Neural cell (in vitro differentiated cells): ENCODE measurements at regions not wholly inside any gene's neighbourhood (a gene's known extent, or its start where the extent isn't known, plus 50 kb on each side); places are given as distances from the start of the nearest gene placed in this dataset.

ENCODE experiments used
- H2AFZ ChIP-seq: fragments of 200-600, 300-800 bp; sonication (generic), shearing (Covaris generic); 2 replicates; pipeline ENCODE4 v1.6.0; 2014; ENCODE audit warnings: low read depth, mild to moderate bottlenecking, antibody characterized with exemption, low read length, moderate library complexity
- H3F3A ChIP-seq: fragments of 200-600 bp; shearing (Covaris generic); 2 replicates; pipeline ENCODE4 v1.6.1; 2016; ENCODE audit warnings: mild to moderate bottlenecking, moderate library complexity, mixed read lengths, antibody characterized with exemption, low read length; ENCODE audit not compliant: insufficient read depth, poor library complexity, severe bottlenecking
- H3K27ac ChIP-seq: fragments of 200-600, 300-800 bp; sonication (generic), shearing (Covaris generic); 2 replicates; pipeline ENCODE4 v1.5.1; 2014; ENCODE audit warnings: mild to moderate bottlenecking, low read length, moderate library complexity
- H3K27me3 ChIP-seq: fragments of 300-800, 200-600 bp; sonication (generic), shearing (Covaris generic); 2 replicates; pipeline ENCODE4 v1.6.0; 2014; ENCODE audit warnings: mild to moderate bottlenecking, low read depth, low read length, moderate library complexity; ENCODE audit not compliant: insufficient read depth
- H3K36me3 ChIP-seq: fragments of 300-800, 200-600 bp; sonication (generic), shearing (Covaris generic); 2 replicates; pipeline ENCODE4 v1.5.1; 2014; ENCODE audit warnings: mild to moderate bottlenecking, antibody characterized with exemption, low read length, moderate library complexity; ENCODE audit not compliant: insufficient read depth
- H3K4me2 ChIP-seq: fragments of 300-800, 200-600 bp; sonication (generic), shearing (Covaris generic); 2 replicates; pipeline ENCODE4 v1.6.0; 2014; ENCODE audit warnings: mild to moderate bottlenecking, low read length
- H3K4me3 ChIP-seq: fragments of 300-800, 200-600 bp; sonication (generic), shearing (Covaris generic); 2 replicates; pipeline ENCODE4 v1.5.1; 2014; ENCODE audit warnings: mild to moderate bottlenecking, low read length, moderate library complexity
- H3K79me2 ChIP-seq: fragments of 200-600 bp; shearing (Covaris generic); replicated peaks from 2 replicates; pipeline ENCODE4 v1.6.0; 2014; ENCODE audit warnings: mild to moderate bottlenecking, low read length, moderate library complexity; ENCODE audit not compliant: insufficient read depth
- H3K9ac ChIP-seq: fragments of 300-800, 200-600 bp; sonication (generic), shearing (Covaris generic); 2 replicates; pipeline ENCODE4 v1.6.1; 2016; ENCODE audit warnings: mild to moderate bottlenecking, low read length, mixed read lengths
- H3K9me2 ChIP-seq: fragments of 200-600 bp; shearing (Covaris generic); 2 replicates; pipeline ENCODE4 v1.6.1; 2016; ENCODE audit warnings: mild to moderate bottlenecking, low read length, mixed read lengths; ENCODE audit not compliant: insufficient read depth
- H3K9me3 ChIP-seq: fragments of 200-600, 300-800 bp; sonication (generic), shearing (Covaris generic); 2 replicates; pipeline ENCODE4 v1.6.1; 2016; ENCODE audit warnings: mild to moderate bottlenecking, mixed run types, low read length, moderate library complexity, mixed read lengths
- H4K20me1 ChIP-seq: fragments of 200-600 bp; shearing (Covaris generic); 2 replicates; pipeline ENCODE4 v1.6.1; 2016; ENCODE audit warnings: mild to moderate bottlenecking, mixed run types; ENCODE audit not compliant: insufficient read depth
- EP300 ChIP-seq: fragments of 450-650 bp; conservative IDR thresholded peaks from 2 replicates; pipeline ENCODE4 v1.6.1; 2014; ENCODE audit warnings: antibody characterized with exemption, mild to moderate bottlenecking, moderate library complexity; ENCODE audit not compliant: poor library complexity, severe bottlenecking
- EZH2 ChIP-seq: fragments of 200-600, 300-800 bp; shearing (Covaris generic), sonication (generic); IDR thresholded peaks from 2 replicates; pipeline ENCODE4 v1.6.1; 2014; ENCODE audit warnings: antibody characterized with exemption, low read length, borderline replicate concordance, mild to moderate bottlenecking; ENCODE audit not compliant: insufficient read depth, poor library complexity, severe bottlenecking
- MXI1 ChIP-seq: fragments of 450-650 bp; conservative IDR thresholded peaks from 2 replicates; pipeline ENCODE4 v1.6.1; 2014; ENCODE audit warnings: antibody characterized with exemption, mild to moderate bottlenecking; ENCODE audit not compliant: poor library complexity, severe bottlenecking
- POLR2AphosphoS5 ChIP-seq: IDR thresholded peaks from 2 replicates; pipeline ENCODE4 v1.6.1; 2012
- RAD21 ChIP-seq: fragments of 450-650 bp; conservative IDR thresholded peaks from 2 replicates; pipeline ENCODE4 v1.6.1; 2014; ENCODE audit warnings: antibody characterized with exemption, mild to moderate bottlenecking, moderate library complexity
- SMC3 ChIP-seq: fragments of 450-650 bp; conservative IDR thresholded peaks from 2 replicates; pipeline ENCODE4 v1.6.1; 2014; ENCODE audit warnings: antibody characterized with exemption, mild to moderate bottlenecking, moderate library complexity; ENCODE audit not compliant: poor library complexity
- TAF1 ChIP-seq: IDR thresholded peaks from 2 replicates; pipeline ENCODE4 v1.6.1; 2012; ENCODE audit warnings: low read depth
- TF ChIP-seq, protein P1 (sequence below): fragments of 450-650 bp; IDR thresholded peaks from 2 replicates; pipeline ENCODE4 v1.5.1; 2014; ENCODE audit warnings: antibody characterized with exemption, mild to moderate bottlenecking, moderate library complexity; ENCODE audit not compliant: poor library complexity, severe bottlenecking
- TF ChIP-seq, protein P2 (sequence below): IDR thresholded peaks from 2 replicates; pipeline ENCODE4 v1.6.1; 2012; ENCODE audit warnings: borderline replicate concordance

DNA sequence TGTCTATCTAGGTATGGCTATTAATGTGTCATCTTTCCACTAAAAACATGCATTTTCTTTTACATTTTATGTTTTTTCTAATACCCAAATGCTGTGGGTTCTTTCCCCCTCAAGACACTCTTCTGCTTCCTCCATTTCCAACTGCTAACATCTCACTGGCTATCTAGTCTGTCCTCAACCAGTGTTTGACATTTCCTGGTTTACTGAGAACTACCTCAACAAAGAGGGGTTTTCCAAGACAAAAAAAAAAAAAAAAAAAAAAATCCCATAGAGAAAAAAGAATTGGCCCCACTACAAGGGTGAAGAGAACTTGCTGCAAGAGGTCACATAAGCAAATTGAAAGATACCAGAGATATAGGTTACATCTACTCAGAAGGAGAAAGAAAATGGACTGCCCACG lies 359.7 kb downstream of the CRPPA start:
- Histone ChIP-seq H3K4me2 (no peak overlapping the region), H3K27ac (no peak overlapping the region), H4K20me1 (no peaks in the 10 kb centered on the region), H3K36me3 (no peaks in the 10 kb centered on the region), H3K27me3 (no peaks in the 10 kb centered on the region), H3F3A (no peaks in the 10 kb centered on the region), H3K9me2 (no peaks in the 10 kb centered on the region), H3K4me3 (no peak overlapping the region), H3K9me3 (no peaks in the 10 kb centered on the region), H2AFZ (no peak overlapping the region), H3K79me2 (no peaks in the 10 kb centered on the region), H3K9ac (no peak overlapping the region)
- TF ChIP-seq MXI1 (no peak), EZH2 (no peak), SMC3 (no peak), EP300 (no peak), POLR2AphosphoS5 (no peak), TAF1 (no peak)
- TF ChIP-seq, protein P1, sequence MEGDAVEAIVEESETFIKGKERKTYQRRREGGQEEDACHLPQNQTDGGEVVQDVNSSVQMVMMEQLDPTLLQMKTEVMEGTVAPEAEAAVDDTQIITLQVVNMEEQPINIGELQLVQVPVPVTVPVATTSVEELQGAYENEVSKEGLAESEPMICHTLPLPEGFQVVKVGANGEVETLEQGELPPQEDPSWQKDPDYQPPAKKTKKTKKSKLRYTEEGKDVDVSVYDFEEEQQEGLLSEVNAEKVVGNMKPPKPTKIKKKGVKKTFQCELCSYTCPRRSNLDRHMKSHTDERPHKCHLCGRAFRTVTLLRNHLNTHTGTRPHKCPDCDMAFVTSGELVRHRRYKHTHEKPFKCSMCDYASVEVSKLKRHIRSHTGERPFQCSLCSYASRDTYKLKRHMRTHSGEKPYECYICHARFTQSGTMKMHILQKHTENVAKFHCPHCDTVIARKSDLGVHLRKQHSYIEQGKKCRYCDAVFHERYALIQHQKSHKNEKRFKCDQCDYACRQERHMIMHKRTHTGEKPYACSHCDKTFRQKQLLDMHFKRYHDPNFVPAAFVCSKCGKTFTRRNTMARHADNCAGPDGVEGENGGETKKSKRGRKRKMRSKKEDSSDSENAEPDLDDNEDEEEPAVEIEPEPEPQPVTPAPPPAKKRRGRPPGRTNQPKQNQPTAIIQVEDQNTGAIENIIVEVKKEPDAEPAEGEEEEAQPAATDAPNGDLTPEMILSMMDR = no peak
- TF ChIP-seq, protein P2, sequence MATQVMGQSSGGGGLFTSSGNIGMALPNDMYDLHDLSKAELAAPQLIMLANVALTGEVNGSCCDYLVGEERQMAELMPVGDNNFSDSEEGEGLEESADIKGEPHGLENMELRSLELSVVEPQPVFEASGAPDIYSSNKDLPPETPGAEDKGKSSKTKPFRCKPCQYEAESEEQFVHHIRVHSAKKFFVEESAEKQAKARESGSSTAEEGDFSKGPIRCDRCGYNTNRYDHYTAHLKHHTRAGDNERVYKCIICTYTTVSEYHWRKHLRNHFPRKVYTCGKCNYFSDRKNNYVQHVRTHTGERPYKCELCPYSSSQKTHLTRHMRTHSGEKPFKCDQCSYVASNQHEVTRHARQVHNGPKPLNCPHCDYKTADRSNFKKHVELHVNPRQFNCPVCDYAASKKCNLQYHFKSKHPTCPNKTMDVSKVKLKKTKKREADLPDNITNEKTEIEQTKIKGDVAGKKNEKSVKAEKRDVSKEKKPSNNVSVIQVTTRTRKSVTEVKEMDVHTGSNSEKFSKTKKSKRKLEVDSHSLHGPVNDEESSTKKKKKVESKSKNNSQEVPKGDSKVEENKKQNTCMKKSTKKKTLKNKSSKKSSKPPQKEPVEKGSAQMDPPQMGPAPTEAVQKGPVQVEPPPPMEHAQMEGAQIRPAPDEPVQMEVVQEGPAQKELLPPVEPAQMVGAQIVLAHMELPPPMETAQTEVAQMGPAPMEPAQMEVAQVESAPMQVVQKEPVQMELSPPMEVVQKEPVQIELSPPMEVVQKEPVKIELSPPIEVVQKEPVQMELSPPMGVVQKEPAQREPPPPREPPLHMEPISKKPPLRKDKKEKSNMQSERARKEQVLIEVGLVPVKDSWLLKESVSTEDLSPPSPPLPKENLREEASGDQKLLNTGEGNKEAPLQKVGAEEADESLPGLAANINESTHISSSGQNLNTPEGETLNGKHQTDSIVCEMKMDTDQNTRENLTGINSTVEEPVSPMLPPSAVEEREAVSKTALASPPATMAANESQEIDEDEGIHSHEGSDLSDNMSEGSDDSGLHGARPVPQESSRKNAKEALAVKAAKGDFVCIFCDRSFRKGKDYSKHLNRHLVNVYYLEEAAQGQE = no peak

DNA sequence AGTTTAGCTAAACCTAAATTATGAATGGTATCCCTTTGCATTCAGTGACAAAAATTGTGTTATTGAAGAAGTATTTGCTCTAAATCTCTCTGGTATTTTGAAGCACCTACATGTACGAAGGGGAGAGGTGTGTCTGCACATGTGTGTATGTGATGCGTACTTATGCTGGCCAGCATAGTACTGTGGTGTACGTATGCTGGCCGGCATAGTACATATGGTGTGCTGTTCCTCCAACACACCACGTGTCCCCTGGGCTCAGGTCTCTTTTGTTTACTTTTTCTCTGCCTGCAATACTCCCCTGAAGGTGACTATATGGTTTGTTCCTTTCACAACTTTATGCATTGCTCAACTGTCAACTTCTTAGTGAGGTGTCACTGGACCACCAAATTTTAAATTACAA lies 360.3 kb downstream of the CRPPA start:
- Histone ChIP-seq H2AFZ (no peak overlapping the region), H3K4me2 (no peak overlapping the region), H3K36me3 (no peaks in the 10 kb centered on the region), H3K79me2 (no peaks in the 10 kb centered on the region), H3K9me2 (no peaks in the 10 kb centered on the region), H3K27ac (no peak overlapping the region), H3F3A (no peaks in the 10 kb centered on the region), H4K20me1 (no peaks in the 10 kb centered on the region), H3K9ac (no peak overlapping the region), H3K4me3 (no peak overlapping the region), H3K9me3 (no peaks in the 10 kb centered on the region), H3K27me3 (no peaks in the 10 kb centered on the region)
- TF ChIP-seq, protein P1 = no peak
- TF ChIP-seq, protein P2 = no peak
- TF ChIP-seq SMC3 (no peak), TAF1 (no peak), RAD21 (no peak), MXI1 (no peak), EZH2 (no peak), POLR2AphosphoS5 (no peak), EP300 (no peak)
